ENCODE measurements at regions not wholly inside any gene's neighbourhood (a gene's known extent, or its start where the extent isn't known, plus 50 kb on each side); places are given as distances from the start of the nearest gene placed in this dataset.
"Not testable (repeated sequence)": the region's sequence is repeated elsewhere in the genome, so short reads cannot be mapped to it uniquely, and the experiment has no call there.

DNA sequence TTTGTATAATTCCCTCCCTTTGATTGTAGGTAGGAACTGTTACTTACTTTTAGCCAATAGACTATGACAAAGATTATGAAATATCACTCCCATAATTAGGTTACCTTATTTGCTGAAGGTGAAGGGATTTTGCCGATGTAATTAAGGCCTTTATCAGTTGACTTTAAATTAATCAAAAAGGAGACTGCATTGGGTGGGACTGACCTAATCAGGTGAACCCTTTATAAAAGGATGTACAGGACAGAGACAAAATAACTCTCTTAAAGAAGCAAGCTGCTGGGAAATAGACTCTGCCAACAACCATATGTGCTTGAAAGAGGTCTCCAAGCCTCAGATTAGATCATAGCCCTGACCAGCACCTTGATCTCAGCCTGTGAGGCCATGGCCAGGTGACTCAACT is 167.6 kb downstream of the SOX3 start:
- no peak for DNase-seq

DNA sequence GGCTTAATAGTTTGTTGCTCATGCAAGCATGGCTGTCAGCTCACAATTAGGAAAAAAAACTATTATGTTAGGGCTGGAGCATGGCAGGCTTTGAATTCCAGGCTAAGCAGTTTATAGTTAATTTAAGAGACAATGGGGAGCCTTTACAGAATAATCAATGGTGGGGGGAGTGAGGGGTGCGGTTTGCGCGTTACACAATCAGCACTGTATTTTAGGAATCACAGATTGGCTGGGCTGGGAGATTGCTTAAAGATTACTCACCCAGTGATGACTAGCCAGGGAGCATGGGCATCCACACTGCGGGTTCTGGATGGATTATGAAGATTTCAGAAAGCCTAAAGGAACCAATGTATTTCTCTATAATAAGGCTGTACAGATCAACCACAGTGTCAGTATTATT is 186.6 kb downstream of the SOX3 start:
- no peak for DNase-seq

DNA sequence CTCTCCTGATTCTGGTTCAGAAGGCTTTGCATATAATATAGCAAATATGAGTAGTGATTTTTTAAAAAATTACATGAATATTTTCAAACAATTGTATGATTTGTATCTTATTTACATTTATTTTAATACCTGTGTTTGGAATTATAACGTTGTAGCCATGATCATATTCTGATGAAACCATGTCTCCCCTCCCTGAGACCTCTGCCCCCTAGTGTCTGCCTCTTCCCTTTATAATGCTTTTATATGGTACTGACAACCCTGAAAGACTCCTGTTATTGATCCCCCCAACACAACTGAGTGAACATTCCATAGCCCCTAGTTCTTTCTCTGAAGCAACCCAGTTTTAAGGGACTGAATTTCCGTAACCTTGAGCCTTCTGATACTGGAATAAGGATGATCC is 187.4 kb downstream of the SOX3 start:
- DNase-seq = no peak

DNA sequence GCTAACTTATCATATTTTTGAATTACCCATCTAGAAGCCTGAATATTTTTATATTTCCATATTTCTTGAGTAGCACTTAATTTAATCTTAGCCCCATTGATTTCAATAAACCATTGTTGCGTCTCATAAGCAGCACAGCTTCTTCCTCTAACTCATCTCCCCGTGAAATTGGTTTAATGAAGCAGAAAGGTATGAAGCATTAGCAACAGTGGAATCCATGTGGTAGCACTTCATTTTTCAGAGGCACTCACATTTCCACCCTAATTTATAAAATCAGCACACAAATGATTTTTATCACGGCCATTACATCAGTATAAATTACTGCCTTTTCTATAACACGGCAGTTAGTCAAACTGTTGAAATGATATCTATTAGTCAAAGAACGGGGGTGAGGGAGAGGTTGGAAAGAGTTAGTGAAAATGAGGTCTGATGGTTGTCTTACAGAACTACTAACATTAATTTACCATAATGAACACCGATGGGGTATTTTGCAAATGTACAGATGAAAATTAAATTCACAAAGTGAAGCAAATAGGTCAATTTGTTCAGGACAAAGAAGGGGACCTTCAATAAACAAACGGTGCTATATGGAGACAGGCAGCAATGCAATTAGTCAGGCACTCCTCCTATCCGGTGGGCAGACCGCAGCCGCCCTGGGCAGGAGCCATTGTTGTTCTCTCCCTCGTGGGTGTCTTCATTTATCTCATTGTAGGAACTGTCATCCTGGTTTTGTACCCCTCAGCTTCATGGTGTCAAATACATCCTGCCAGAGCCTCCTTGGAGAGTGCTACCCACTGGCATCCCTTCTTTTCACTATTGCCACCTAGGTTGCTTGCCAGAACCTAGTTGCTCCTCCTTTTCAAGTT is 205.7 kb downstream of the SOX3 start:
- no peak for DNase-seq

DNA sequence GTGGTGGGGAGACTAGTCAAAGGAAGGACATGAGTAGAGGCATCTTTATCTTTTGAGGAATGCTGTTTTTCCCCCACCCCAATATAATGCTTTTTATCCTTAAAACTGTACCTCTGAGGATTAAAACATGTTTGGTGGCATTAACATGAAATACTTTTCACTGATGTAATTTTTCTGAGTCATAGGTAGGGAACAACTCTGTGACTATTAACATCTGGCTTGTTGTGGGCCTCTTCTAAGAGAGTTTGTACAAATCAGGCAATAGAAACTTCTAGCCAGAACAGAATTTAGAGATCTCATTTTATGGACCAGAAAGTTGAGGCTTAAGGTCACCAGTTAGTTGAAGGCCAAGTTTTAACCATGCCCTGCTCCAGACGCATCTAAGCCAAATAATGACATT is 207.6 kb downstream of the SOX3 start:
- DNase-seq = no peak

DNA sequence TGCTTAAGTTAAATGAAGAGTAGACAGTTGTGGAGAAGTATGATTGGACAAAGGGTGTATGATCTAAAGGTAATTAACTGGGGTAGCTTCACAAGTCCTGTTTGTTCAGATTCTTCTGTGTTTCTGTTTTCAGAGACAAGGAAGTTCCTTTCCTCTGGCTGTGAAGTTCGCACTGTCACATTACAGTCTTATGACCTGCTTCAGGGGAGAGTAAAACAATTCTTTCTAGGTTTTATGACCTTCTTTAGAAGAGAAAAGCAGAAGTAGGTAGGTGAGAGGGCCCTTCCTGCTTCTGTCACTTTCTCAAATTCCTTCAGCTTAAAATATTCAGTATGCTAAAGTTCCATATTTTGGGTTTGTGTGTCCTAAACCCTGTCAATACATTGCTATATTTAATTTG is 211.9 kb downstream of the SOX3 start:
- DNase-seq = no peak

DNA sequence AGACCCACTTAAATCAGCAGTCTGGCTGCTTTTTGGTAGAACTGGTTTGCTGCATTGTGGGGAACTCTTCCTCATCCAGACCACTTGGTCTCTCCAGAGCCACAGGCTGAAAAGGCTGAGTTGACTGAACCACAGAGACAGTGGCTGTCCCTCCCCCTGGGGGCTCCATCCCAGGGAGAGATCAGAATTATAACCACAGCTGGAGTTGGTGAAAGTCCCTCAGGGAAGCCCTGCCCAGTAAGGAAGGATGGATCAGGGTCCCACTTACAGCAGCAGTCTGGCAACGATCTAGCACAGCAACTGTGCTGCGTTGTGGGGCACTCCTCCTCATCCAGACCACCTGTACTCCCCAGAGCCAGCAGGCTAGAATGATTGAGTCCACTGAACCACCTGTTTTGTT is 212.7 kb downstream of the SOX3 start:
- DNase-seq = no peak

DNA sequence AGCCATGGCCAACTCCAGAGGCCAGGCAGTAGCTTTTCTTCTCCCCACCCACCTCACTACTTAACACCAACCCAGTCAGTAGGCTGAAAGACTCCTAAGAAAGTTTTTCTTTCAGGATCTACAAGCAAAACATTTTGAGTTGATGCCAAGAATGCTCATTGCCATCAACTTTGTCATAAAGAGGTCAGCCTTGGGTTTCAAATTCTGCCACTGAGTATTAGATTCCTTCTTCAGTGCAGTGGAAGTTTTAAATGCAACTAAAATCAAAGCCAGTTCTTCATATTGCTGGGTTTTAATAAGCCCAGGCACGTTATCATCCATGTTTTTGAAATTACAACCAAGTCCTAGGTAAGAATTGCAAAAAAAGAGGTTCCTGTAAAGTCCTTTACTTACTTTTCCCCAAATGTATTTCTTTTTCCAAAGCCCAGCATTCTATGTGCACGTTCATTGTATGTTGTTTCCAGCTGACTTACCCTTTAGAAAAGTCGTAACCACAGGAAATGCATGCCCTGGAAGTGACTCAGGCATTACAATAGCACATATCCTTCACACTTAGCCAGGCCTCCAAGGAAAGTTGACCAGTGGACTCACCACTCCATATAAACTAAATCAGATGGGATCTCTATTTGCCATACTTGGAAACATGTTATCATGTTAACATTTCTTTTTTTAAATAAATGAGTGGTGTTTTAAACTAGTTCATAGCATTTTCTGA is 229.9 kb downstream of the SOX3 start:
- no peak for DNase-seq

DNA sequence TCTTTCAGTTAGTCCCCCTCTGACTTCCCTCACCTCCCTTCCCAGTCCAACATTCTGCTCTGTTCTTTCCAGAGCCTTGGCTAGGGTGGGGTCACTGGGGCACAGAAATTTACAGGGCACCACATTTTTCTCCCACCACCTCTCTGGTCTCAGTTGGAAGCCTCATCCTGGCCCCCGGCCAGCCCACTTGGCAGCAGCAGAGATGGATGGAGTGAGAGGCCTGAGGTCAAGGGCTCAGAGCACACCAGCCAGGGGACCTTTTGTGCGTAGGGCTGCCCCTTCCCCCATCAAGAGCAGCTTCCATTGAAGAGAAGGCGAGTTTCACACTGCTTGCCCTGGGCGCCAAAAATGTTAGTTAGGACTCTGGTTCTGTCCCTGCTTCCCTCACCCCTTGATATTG is 230.9 kb downstream of the SOX3 start:
- no peak for DNase-seq

DNA sequence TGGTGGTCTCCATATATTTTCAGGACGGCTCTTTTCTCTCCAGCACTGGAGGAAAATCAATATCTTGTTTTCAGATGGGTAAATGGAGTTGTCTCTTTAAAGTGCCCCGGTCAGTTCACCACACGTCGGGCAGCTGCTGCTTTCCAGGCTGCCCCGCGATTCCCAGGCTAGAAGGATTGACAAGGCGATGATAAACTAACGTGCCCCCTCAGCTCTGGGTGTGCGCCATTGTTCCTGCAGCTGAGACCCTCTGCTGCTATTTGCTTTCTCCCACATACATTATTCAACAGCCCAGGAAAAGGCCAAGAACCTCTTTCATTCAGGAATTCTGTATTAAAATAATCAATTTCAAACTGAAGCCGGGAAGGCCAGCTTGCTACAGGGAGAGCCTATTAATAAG is 254.5 kb downstream of the SOX3 start:
- no peak for DNase-seq

DNA sequence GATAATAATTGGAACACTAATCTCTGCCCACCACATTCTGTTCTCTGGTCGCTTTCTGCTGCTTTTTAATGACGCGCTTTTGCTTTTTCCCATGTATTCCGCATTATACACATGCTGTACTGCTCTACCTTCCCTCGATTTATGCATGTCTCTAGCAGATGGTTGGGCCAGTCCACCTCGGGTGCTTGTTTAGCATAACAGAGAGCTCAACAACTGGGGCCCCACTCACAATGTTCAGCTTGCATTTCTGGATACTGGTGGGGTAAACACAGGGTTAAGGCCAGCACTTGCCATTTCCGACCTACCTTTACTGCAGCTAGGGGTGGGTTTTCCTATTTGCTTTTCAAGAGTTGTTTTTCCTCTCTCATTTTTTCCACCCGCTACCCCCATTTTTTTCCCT is 255.8 kb downstream of the SOX3 start:
- DNase-seq = no peak

DNA sequence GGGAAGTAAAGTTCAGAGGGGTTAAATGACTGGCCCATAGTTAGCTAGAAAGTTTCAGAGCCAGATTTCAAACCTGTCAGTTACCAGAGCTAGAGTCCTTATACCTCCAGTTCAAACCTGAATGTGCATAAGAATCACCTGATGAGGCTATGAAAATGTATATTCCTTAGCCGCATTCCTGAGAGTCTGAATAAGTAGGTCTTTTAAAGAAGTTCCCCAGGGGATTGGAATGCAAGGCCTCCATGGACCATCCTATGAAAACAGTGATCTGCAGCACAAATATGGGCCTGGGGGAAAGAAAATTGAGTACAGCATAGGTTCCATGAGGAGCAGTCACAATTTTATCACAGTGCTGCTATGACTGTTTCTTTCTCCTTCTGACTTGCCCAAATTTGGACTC is 263.9 kb upstream of the CXorf66 start:
- DNase-seq = no peak

DNA sequence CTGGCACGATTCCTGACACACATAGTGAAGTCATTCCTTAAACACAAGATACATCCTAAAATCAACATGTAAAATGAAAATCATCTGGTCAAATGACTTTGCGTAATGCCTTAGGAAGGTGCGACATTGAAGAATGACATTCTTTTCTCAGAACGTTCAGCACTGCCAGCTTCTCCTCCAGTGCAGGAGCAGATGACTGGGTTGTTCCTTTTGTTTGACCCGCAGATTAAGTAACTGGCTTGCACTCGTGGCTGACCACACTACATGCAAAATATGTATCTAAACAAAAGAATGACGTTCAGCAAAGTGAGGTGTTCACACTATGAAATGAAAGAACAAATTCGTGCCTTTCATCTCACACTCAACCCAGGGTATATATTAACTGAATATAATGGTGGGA is 260.7 kb upstream of the CXorf66 start:
- DNase-seq = not testable (repeated sequence)

DNA sequence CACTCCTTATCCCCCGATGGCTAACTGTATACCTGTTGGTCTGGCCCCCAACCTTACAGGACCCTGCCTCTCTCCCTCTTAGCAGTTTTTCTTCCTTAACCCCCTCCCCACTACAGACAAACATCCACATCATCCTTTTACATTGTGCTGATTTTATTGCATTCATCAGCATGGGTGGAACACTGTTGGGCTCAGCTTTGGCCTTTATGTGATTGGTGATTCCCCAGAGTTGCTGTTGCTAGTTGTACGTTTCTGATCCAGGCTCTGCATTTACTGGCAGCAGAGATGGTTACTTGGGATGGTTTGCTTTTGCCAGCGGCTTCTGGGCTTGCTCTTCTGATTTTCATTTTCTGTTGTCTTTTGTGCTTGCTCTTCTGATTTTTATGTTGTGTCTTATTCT is 250.6 kb upstream of the CXorf66 start:
- DNase-seq = not testable (repeated sequence)

DNA sequence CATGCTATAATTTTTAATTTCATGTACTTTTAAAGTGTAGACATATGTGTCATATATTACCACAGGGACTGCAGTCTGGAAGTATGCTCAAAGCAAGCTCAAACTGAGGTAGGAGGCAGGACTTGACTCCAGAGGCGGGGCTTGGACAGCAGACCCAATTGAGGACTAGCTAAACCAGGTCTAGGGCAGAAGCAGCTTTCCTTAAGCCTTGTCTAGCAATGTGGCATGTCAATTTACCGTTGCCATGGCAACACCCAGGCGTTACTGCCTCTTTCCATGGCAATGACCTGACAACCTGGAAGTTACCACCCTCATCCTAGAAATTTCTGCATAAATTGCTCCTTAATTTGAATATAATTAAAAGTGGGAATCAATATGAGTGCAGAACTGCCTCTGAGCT is 249.2 kb upstream of the CXorf66 start:
- DNase-seq = not testable (repeated sequence)

DNA sequence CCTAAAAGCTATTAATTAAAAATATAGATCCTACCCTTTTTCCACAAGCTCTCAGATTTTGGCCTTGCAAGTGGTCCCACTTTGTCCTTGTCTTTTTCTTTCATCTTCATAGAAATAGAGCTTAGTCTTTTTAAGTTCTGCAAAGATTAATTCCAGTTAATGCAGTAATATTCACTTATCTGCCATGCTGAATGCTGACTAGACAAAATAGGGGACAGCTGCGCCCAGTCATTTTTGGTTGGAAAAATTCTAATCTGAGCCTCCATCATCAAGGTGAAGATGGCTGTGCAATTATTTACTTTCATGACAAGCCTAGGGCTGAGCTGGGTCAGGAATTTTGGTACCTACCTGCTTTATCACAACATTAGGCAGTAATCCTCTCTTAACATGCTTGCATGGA is 241.3 kb upstream of the CXorf66 start:
- DNase-seq = no peak

DNA sequence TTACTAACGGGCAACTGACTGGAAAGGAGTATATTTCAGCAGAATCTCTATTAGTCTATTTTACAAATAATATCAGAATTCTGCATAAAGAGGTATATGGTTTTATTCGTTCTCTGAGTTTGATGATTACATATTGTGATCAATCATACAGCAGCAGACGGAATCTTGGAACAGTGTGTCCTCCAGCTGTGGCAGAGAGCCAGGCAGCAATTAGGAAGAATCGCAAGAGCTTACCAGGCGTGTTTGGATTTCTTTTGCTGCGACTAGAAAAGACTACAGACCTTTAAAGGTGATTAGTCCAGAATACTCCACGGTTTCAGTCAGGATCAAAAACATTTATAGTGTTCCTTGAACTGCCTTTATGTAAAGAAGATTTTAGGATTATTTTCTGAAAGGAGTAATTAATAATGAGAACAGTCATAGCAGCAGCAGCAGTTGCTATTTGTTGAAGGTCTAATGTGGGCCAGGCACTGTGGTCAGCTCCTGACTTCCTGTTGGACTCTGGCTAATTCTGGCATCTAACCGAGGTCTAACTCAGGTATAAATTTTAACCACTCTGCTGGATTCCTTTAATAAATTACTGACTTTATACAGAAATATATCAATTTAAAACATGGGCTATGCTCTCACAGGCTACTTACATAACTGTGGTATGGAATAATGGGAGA is 225.3 kb upstream of the CXorf66 start:
- DNase-seq = no peak

DNA sequence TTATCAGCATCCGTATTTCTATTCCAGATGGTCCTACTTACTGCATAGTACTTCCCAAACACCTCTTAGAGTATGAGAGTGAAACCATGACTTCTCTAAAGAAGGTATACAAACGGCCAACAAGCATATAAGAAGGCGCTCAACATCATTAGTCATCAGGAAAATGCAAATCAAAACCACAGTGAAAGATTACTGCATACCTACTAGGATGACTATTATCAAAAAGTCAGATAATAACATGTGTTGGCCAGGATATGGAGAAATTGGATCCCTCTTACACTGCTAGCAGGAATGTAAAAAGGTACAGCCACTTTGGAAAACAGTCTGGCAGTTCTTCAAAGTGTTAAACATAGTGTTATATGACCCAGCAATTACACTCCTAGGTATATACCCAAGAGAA is 215.3 kb upstream of the CXorf66 start:
- no peak for DNase-seq

DNA sequence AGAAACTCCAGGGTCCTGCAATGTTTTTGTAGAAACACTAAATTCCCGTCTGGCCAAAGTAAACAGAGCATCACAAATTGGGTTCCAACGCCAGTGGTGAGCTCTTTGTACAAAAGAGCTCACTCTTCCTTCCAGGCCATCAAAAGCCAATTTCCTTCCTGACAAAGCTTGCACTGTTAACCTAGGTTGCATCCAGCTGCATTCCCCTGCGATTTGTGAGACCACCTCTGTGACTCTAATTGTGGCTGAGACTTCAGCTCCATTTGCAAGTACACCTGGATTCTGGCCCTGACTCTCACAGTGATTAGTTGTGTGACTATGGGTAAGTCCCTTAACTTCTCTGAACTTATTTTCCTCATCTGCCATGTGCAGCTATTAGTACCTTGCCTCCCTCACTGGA is 212.5 kb upstream of the CXorf66 start:
- no peak for DNase-seq

DNA sequence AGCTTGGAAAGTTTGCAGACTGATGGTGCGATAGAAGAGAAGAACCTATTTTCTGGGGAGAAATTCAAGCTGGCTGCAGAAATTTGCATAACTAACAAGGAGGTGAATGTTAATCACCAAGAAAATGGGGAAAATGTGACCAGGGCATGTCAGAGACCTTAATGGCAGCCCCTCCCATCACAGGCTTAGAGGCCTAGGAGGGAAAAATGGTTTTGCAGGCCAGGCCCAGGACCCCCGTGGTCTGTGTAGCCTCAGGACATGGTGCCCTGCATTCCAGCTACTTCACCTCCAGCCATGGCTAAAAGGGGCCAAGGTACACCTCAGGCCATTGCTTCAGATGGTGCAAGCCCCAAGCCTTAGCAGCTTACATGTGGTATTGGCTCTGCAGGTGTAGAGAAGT is 207.1 kb upstream of the CXorf66 start:
- DNase-seq = no peak

DNA sequence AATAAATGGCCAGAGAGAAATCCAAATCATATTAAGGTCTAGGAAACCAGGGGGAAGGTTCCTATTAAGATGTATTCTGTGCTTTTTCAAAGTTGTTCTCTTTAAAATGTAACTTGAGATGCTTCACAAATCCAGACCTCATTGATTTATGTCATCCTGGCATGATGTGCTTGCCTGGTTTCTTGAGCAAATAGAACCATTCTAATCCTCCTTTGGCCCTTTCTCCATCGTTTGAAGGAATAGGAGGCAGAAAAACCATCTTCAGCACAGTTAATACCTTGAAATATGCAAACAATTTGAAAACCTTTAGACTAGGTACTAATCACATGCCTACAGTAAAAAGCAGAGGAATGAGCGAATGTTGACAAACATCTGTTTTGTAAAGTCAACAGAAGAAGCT is 202.2 kb upstream of the CXorf66 start:
- no peak for DNase-seq

DNA sequence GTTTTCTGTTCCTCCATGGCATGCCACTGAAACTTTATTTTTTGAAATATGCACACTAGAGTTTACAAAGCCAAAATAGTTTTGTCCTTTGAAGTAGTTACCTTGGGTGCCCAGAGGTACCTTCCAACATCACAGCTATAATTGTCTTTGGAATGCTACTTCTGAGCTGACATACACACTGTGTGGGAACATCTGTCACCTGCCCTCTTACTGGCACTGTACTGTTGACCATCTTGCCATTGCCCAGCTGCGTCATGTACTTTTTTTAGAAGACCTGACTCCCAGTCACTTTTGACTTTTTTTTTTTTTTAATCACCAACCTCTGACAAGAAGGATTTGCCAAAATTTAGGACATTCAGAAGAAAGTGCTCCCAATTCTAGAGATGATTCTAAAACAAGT is 200.5 kb upstream of the CXorf66 start:
- DNase-seq = no peak

DNA sequence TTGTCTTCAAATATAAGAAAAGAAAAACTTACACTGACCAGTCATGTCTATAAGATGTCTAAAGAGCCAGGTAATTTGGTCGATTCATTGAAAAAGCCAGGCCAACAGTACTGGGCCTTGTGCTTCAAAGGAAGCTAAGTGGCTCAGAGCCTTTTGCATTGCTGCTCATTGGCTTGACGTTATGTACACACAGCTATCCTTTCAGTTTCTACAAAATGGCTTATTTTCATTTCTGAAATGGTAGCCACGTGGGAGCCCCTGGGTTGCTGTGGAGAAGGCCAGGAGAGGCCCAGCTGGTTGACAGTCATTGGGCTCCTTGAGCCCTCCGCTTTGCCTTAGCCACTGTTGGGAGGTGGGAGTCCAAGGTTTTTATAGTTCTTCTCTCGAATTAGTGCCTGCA is 199.1 kb upstream of the CXorf66 start:
- DNase-seq = no peak
